NCI-H1694 (cell line): ENCODE measurements at regions not wholly inside any gene's neighbourhood (a gene's known extent, or its start where the extent isn't known, plus 50 kb on each side); places are given as distances from the start of the nearest gene placed in this dataset.
"Not testable (repeated sequence)": the region's sequence is repeated elsewhere in the genome, so short reads cannot be mapped to it uniquely, and the experiment has no call there.

ENCODE experiments used
- DNase-seq: peaks from one replicate; lab custom pipeline; 2025; lab: John Stamatoyannopoulos, UW

DNA sequence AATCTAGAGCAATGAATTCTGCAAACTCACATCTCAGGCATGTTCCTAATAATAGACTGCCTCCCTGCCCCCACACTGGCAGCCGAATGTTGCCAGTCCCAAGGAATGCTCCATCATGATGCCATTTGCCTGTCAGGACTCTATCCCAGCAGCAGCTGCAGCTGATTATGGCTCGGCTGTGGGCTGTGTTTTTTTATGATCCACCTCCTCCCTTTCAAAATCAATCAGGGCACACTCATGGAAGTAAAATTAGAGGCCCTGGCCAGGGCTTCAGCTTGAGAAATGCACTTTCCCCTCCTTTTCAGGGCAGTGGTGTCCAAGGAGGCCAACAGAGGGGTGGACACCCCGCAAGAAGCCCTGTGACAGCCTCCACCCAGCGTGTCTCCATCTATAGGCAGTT is 176.7 kb upstream of the S1PR3 start:
- no peak for DNase-seq

DNA sequence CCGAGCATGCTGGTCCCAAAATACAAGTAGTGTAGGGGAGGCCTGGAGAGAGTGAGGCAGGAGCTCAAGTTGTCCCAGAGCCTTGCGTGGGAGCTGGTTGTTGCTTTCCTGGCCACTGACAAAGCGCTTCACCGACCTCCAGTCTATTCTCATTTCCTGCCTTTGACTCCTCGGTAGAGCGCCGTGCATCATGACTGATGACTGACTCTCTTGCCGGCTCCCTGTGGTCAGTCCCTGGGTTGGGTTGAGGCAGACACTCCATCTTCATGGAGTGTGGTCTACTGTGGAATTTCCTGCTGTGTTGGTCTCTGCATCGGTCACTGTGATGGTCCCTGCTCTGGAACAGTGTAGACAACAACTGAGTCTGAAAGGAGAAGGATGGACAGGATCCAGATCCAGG is 175.1 kb upstream of the S1PR3 start:
- DNase-seq, result no peak

DNA sequence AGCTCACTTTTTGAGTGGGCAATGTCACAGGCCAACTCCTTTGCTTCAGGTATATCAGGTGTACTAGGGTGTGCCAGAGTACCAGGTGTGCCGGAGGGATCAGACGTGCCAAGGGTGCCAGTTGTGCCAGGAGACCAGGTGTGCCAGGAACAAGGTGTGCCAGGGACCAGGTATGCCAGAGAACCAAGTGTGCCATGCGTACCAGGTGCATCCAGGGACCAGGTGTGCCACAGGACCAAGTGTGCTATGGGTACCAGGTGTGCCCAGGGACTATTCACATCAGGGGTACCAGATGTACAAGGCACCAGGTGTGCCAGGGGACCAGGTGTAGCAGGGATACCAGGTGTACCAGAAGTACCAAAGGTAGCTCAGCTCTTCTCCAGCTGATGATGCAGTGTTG is 174.7 kb upstream of the S1PR3 start:
- no peak for DNase-seq

DNA sequence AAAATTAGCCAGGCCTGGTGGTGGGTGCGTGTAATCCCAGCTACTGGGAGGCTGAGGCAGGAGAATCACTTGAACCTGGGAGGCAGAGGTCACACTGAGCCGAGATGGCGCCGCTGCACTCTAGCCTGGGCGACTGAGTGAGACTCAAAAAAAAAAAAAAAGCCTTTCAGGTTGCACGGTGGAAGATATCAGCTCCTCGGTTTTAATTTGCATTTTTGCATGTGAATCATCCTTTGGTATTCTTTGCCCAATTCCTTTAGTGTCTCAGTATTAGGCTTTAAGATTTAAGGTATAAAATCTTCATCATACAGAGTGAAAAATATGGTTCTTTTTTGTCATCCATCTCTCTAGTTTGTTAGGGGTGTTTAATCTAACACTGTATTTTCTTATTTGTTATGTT is 173.6 kb upstream of the S1PR3 start:
- DNase-seq, result no peak

DNA sequence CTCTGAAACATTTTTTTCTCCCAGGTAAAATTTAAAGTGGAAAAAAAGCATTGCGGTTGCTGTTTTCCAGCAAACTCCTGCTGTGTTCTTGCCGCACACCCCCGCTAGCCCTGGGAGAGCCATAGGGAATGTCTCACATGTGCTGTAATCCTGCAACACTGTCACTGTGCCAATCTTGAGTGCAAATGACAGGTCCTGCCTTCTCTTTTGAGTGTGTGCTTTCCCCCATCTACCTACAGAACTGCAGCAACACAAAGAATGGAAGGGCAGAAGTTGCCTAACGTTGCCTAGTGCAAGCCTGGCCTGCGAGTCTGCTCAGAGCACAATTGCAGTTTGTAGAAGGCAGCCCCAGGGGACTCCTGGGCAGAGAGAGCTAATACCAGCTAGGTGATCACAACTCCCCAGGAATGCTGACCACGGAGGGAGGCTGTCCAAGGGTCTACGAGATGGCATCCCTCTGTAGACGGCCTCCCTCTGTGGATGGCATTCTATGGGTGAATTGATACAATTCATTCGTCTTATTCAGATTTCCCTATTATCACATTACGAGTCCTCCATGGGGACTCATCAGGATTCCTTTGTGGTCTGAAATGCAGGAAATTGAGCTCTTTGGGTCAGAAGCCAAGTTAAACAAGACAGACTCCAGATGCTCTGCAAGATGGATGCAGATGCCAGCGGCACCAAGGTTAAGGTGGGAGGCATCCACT is 172.6 kb upstream of the S1PR3 start:
- no peak for DNase-seq

DNA sequence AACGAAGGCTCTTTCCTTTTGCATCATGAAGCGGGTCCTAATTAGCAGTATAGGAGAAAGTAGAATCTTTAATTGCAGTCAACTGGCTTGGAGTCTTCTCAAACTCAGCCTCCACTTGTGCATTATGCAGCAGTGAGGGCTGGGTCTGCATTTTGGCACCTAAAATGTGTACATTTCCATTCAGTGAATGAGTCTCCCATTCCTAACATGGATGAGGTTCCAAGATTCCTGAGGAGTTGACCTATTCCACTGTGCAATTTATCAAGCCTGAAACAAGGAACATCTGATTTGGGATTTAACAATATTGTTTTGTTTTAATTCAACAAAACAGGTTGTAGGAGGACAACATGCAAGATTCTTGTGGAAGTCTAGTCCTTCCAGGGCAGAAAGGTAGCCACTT is 171.8 kb upstream of the S1PR3 start:
- no peak for DNase-seq

DNA sequence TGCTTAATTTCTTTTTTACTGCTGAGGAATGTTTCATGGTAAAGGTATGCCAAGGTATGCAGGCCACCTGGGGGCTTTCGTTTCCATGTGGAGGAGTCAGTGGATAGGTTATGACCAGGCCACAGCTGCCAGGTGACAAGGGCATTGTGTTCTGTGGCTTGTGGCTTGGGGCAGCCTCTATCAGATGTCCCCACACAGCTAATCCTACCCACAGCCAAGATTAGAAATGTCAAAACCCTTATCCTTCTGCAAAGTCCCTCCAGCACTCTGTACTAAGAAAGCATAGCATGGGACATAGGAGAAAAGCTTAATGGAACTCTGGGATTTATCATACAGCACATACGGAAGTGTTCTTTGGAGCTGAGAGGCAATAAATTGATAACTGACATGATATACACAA is 171.2 kb upstream of the S1PR3 start:
- DNase-seq, result no peak

DNA sequence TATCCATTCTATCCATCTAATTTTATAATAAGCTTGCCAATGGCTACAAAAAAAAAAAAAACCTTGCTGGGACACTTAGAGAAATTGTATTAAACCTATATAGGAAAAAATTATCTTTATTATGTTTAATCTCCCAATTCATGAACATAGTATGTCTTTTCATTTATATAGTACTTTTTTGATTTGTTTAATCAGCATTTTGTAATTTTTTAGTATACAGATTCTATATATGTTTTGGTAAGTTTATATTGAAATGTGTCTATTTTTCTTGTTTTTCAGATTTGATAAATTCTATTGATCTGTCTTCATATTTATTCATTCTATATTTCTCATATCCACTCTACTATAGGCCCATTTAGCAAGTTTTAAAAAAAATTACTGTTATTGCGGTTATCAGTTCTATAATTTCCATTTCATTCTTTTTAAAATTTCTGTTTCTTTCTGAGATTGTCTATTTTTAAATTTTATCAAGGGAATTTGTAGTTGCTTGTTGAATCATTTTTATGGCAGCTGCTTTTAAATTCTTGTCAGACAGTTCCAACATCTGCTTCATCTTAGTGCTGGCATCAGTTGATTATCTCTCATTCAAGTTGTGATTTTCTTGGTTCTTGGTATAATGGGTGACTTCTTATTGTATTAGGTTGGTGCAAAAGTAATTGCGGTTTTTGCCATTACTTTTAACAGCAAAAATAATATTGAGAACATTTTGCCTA is 170.1 kb upstream of the S1PR3 start:
- no peak for DNase-seq

DNA sequence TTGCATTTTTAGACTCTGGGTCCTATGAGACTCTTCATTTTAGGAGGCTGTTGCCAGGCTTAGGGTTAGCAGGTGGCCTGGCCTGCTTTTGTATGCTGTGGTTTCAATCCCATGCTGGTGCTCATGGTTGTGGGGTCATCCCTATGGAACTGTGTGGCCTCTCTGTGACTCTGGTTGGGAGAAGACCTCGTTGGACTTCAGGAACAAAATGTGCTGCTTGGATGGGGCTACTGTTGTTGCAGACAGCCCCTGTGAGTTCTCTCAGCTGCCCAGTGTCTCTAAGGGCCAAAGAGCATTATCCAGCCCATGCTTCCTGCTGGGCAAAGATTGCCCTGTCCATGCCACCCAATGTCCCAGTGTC is 169.5 kb upstream of the S1PR3 start:
- DNase-seq, result no peak

DNA sequence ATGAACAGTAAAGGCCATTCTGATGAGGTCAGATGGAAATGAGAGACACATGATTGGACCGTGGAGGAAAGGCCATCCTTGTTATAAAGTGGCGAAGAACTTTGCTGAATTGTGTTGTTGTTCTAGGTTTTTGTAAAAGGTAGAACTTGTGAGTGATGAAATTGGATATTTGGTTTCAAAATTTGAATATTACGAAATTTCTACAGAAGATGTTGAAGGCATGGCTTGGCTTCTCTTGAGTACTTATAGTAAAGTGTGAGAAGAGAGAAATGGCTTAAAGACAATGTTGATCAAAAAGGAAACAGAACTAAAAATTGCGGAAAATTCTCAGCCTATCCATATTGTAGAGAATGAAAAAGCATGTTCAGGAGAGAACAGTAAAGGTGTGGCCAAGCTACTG is 166.6 kb upstream of the S1PR3 start:
- DNase-seq, result no peak

DNA sequence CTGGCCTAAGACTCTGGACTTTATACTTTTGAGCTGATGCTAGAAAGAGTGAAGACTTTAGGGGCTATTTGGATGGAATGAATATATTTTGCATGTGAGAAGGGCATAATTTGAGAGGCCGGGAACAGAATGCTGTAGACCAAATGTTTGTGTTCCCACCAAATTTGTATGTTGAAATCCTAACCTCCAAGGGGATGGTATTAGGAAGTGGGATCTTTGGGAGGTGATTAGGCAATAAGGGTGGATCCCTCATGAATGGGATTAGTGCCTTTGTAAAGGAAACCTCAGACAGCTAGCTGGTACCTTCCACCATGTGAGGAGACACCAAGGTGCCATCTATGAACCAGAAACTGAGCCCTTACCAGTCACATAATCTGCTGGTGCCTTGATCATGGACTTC is 165.1 kb upstream of the S1PR3 start:
- DNase-seq, result no peak

DNA sequence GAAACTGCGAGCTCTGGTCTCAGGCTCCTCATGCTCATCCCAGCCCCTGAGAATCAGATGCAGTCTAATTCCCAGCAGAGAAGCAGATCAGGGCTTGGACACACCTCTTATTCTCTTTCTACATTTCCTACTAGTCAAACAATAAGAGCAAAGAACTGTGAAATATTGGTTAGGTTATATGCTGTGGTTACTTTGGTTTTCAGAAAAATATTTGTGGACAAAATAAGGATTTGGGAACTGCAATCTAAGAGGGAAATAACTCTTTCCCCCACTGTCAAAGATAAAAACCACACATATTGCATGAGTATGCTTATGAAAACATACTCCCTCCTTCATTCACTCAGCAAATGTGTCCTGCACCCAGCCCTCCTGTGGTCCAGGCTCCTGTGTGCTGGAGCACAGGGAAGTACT is 164.5 kb upstream of the S1PR3 start:
- DNase-seq, result no peak

DNA sequence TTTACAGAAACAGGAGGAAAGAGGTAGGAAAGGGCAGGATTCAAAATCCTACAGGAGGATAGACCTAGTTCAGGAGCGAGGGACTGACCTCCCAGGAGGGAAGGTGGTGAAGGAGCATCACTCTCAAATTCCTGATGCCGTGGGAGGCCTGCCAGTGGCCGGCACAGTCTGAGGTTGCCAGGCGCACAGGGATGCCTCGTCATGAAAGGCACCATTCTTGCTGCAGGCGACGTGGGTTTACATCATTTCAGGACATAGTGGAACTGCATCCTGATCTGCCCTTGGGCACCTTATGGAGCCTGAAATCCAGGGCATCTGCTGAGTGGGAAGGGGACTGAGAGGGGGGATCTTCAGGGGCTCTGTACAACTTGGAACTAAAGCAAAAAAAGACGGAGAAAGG is 163.2 kb upstream of the S1PR3 start:
- no peak for DNase-seq

DNA sequence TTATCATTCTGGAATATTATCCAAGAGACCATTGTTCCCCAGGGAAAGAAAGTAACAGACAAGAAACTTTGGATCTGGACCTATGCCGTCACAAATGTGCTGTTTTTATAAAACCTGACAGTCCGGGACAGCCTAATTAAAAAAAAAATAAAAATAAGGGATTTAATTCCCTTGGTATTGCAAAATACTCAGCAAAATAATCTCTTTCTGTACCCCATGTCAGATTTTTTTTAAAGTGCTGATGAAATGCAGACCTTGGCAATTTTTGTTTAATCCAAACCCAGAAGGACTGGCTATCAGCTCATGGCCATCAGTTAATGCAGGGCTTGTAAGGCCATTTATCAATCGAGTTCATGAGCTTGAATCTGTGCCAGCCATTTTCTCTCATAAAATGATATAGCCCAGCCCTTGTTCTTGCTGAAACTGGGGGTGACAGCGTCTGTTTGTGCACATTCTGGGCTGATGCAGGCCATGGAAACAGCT is 162.7 kb upstream of the S1PR3 start:
- no peak for DNase-seq

DNA sequence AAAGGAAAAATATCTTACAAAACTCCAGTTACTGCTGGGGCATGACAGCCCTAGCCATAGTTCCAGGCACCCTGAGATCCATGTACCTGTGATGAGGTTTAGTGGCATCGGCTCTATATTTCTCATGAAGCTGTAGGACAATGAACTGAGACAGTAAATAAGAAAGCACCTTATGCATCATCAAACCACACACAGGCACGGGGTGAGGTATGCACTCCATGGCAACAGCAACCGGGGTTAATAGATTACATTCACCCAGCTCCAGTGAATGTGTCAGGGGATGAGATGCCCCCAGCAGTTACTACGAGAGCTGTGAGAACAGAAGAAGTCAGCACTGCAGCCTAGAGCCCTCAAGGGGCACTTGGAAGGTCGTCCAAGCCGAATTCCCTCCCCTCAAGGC is 162.0 kb upstream of the S1PR3 start:
- DNase-seq, result no peak

DNA sequence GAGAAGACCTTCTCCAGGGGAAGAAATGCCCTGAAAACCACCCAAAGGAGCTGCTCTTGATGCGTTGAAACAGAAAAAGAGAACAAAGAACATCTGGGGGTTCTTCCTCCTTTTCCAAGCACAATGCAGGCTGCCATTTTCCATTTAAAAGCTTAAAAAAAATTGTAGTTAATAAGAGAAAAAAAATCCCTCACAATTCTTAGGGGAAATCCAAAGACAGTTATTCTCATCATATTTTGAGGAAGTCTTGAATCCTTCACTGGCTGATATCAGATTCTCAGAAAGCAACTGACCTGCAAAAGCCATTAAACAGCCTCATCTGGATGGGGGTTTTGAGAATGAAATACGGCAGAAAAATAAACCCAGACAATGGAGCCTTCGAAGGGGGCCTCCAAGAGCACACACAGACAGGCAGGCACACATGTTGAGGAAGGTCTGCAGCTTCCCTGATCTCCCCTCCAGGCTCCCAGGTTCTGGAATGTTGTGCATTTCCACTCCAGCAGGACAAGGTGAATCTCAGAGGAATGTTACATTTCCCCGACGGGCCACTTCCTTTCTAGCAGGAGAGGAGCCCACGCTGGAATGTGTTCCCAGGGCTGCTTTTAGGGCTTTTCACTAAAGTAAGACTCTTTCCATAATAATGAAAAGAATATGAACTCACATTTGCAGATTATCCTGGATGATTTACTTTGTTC is 159.4 kb upstream of the S1PR3 start:
- no peak for DNase-seq

DNA sequence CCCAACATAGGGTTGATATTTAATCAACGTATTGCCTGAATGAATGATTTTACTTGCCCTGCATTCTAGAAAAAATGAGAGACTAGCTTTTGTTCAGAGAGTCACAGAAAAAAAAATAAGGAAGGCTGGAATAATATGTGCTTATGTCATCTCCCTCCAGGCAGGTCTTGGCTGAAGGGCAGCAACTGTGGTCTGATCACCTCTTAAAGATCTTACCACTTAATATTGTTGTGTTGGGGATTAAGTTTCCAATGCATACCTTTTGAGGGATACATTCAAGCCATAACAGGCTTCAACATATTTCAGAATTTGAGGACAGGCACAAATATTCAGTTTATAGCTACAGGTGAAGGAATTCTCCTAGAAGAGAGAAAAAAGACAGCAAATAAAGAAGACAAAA is 157.3 kb upstream of the S1PR3 start:
- DNase-seq, result no peak

DNA sequence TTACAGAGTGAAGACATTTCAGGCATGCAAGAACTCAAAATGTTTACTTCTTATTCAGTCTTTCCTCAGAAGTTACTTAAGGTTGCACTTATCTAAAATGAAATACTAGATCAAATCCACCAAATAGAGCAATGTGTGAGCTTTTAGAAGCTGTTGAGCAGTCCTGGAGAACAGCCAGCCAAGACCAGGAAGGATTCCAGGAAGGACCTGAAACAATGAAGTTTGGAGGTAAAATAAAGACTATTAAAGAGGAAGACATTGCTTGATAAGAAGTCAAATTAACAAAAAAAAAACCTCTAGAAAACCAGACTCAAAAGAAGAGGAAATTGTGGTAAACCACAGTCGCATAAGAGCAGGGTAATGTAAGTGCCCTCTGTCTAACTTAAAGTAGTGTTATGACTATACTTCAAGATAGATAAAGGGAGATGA is 156.2 kb upstream of the S1PR3 start:
- no peak for DNase-seq

DNA sequence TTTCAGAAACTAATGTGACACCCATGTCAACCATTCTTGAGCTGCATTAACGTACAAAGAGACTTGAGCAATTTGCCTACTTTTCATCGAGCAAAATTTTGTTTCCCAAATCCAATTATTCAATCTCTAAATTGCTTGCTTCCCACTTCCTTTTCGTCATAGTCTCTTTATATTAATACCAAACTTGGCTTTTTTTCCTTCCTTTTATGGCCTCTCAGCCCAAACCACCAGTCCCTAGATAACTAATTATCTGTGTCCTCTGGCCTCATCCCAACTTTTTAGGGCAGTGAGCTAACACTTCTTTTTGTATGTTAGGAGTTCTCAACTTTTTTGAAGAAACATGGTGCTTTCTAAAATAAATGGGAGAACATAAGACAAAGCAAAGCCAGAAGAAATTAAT is 155.5 kb upstream of the S1PR3 start:
- DNase-seq, result no peak

DNA sequence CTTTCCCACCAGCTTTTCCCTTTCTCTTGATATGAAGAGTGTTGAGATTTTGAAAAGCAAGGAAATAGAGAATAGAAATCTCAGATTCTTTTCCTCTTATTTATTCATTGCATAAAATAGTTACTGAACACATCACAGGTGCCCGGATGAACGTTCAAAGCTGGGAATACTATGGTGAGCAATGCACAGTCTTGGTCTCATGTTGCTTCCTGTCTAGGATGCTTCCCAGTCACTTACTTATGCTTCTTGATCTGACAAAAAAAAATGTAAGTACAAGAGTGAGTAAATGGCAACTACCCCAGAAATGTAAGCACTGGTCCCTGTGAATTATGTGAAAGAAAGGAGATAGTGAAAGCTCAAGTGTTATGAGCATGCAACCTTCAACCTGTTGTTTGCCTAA is 153.5 kb upstream of the S1PR3 start:
- DNase-seq, result no peak

DNA sequence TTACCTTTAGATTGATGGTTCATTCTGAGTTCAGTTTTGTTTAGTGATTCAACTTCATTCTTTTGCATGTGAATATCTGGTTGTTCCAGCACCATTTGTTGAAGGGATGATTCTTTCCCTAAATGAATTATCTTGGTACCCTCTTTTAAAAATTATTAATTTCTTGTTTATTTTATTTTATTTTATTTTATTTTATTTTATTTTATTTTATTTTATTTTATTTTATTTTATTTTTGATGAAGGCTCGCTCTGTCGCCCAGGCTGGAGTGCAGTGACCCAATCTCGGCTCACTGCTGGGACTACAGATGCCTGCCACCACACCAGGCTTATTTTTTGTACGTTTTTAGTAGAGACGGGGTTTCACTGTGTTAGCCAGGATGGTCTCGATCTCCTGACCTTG is 141.4 kb upstream of the S1PR3 start:
- DNase-seq, result not testable (repeated sequence)

DNA sequence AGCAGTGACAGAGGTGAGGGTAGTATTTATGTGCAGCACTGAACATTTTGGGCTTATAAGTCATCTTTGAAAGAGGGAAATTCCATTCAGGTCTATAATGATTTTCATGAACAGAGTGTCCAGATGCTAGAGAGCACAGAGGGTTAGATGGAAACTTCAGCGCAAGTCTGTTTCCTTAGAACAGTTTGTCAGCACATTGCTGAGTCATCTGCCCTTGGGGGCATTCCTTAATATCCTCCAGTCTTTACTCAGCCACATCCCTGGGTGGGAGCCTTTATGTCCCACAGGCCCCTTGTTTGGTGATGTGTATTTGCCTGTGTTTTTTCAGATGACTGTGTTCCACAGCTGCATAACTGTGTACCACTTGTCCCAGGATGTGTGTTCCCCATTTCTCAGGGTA is 138.5 kb upstream of the S1PR3 start:
- DNase-seq, result no peak

DNA sequence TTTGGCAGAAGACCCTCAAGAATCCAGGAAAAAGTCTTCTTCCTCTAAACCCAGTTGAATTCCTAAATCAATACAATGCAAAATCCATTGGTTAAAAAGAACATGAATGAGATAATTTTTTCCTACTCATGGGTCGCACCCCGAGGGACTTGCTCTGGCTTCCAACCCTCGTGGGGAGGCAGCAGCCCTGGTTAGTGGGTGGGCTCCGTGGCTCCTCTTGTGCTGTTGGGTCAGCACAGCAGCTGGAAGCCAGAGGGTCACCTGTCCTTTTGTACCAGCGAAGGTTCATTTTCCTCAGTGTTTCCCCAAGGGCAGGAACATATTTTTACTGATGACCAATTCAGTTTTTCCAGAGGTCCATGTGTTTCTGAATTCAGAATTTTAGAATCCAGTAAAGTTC is 120.6 kb upstream of the S1PR3 start:
- DNase-seq, result no peak
